Right forelimb (tissue), 1 donor: ENCODE measurements at regions not wholly inside any gene's neighbourhood (a gene's known extent, or its start where the extent isn't known, plus 50 kb on each side); places are given as distances from the start of the nearest gene placed in this dataset.

ENCODE experiments used
- DNase-seq: peaks from one replicate; pipeline ENCODE4 v3.0.0-alpha.2; 2018

GRCh38 chr14:39946807-39947206, 514.6 kb upstream of the FBXO33 start:
- DNase-seq = no peak

GRCh38 chr14:39939023-39939422, 506.8 kb upstream of the FBXO33 start:
- no peak for DNase-seq

GRCh38 chr14:39912192-39913100, 480.2 kb upstream of the FBXO33 start:
- no peak for DNase-seq

- no peak for DNase-seq
Observed at GRCh38 chr14:39897657-39898056, 465.4 kb upstream of the FBXO33 start.

GRCh38 chr14:39890026-39890425, 457.8 kb upstream of the FBXO33 start:
- DNase-seq = no peak

GRCh38 chr14:39884091-39884490, 451.9 kb upstream of the FBXO33 start:
- no peak for DNase-seq

GRCh38 chr14:39880965-39881364, 448.7 kb upstream of the FBXO33 start:
- DNase-seq = no peak

GRCh38 chr14:39880106-39880695, 448.0 kb upstream of the FBXO33 start:
- DNase-seq = no peak

- DNase-seq = no peak
Observed at GRCh38 chr14:39877577-39878190, 445.5 kb upstream of the FBXO33 start.

GRCh38 chr14:39876916-39877315, 444.7 kb upstream of the FBXO33 start:
- no peak for DNase-seq

GRCh38 chr14:39875028-39875427, 442.8 kb upstream of the FBXO33 start:
- DNase-seq = no peak

- DNase-seq = no peak
Observed at GRCh38 chr14:39873791-39874190, 441.6 kb upstream of the FBXO33 start.

GRCh38 chr14:39868949-39869348, 436.7 kb upstream of the FBXO33 start:
- DNase-seq = no peak

- no peak for DNase-seq
Observed at GRCh38 chr14:39868251-39868650, 436.0 kb upstream of the FBXO33 start.

- no peak for DNase-seq
Observed at GRCh38 chr14:39863441-39863840, 431.2 kb upstream of the FBXO33 start.

- no peak for DNase-seq
Observed at GRCh38 chr14:39861696-39862095, 429.5 kb upstream of the FBXO33 start.

- no peak for DNase-seq
Observed at GRCh38 chr14:39861229-39861600, 429.0 kb upstream of the FBXO33 start.

GRCh38 chr14:39860596-39861228, 428.5 kb upstream of the FBXO33 start:
- DNase-seq = no peak

GRCh38 chr14:39859314-39859713, 427.1 kb upstream of the FBXO33 start:
- no peak for DNase-seq

- no peak for DNase-seq
Observed at GRCh38 chr14:39857376-39858055, 425.3 kb upstream of the FBXO33 start.

- no peak for DNase-seq
Observed at GRCh38 chr14:39853441-39853840, 421.2 kb upstream of the FBXO33 start.

- DNase-seq = no peak
Observed at GRCh38 chr14:39851202-39851601, 419.0 kb upstream of the FBXO33 start.

GRCh38 chr14:39847852-39848251, 415.6 kb upstream of the FBXO33 start:
- DNase-seq = no peak
